Esophagus squamous epithelium (tissue), 4 donors: ENCODE measurements at regions not wholly inside any gene's neighbourhood (a gene's known extent, or its start where the extent isn't known, plus 50 kb on each side); places are given as distances from the start of the nearest gene placed in this dataset.

Experiments
- CTCF ChIP-seq, 6 experiments: fragments of 450-650 bp in 4 of 6; fragments of 200-600 bp in 2 of 6; sonication (generic) in 2 of 6; IDR thresholded peaks; one replicate each; pipeline ENCODE4 v1.5.1; 2016 to 2019; ENCODE audit warnings: antibody characterized with exemption in 6 of 6, mild to moderate bottlenecking in 4 of 6, moderate library complexity in 4 of 6
- POLR2A ChIP-seq, 4 donors: fragments of 450-650 bp; IDR thresholded peaks; one replicate each; pipeline ENCODE4 v1.6.1; 2017; ENCODE audit warnings: antibody characterized with exemption in 4 of 4, mild to moderate bottlenecking in 4 of 4, moderate library complexity in 3 of 4

DNA sequence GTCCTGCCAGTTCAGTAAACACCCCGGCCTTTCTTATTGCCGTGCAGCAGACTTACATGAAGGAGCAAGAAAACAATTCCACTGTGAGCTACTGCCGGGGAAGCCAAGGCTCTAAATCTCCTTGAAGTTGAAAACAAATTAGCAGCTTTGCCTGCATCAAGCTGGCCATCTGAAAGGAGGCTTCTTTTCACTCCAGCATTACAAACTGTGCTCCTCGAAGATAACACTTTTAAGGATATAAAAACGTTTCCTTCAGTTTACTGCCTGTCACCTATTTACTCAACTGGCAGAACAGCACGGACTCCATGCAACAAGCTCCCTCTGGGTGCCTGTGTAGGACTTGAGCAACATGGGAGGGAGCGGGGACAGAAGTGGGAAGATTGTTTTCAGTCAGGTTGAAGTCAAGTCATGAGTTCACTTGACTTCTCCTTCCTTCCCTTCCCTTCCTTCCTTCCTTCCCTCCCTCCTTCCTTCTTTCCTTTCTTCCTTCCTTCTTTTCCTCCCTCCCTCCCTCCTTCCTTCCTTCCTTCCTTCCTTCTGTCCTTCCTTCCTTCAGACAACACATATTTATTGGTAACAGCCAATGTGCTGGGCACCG lies 67.4 kb downstream of the ZNF608 start:
- no peak for TF ChIP-seq CTCF (IDR thresholded peaks at IDR 0.05)
- no peak for TF ChIP-seq POLR2A (IDR thresholded peaks at IDR 0.05)
